PFSK-1 (cell line): ENCODE measurements at regions not wholly inside any gene's neighbourhood (a gene's known extent, or its start where the extent isn't known, plus 50 kb on each side); places are given as distances from the start of the nearest gene placed in this dataset.

Experiments used
- FOXP2 ChIP-seq: optimal IDR thresholded peaks from 2 replicates; pipeline ENCODE3; 2011; ENCODE audit warnings: borderline replicate concordance, control low read depth, inconsistent platforms; ENCODE audit not compliant: insufficient read depth; ENCODE audit errors: extremely low read length, extremely low read depth
- POLR2AphosphoS5 ChIP-seq: IDR thresholded peaks from 2 replicates; pipeline ENCODE4 v1.6.1; 2012; ENCODE audit warnings: low read depth, mild to moderate bottlenecking, control low read depth, low read length, moderate library complexity
- SIN3A ChIP-seq: IDR thresholded peaks from 2 replicates; pipeline ENCODE4 v1.6.1; 2012; ENCODE audit warnings: mild to moderate bottlenecking, low read length, moderate library complexity, borderline replicate concordance; ENCODE audit not compliant: insufficient read depth
- TAF1 ChIP-seq: IDR thresholded peaks from 2 replicates; pipeline ENCODE4 v1.6.1; 2012; ENCODE audit warnings: low read length, control low read depth, borderline replicate concordance; ENCODE audit not compliant: insufficient read depth
- TF ChIP-seq, protein P1 (sequence below), 2 experiments: IDR thresholded peaks; 2 replicates each; pipeline versions ENCODE4 v1.6.1 to v1.8.0; 2011 to 2012; ENCODE audit warnings: low read depth in 2 of 2, low read length in 2 of 2, control low read depth in 1 of 2, inconsistent platforms in 1 of 2, mild to moderate bottlenecking in 1 of 2, moderate library complexity in 1 of 2; ENCODE audit not compliant: insufficient read depth in 1 of 2

DNA sequence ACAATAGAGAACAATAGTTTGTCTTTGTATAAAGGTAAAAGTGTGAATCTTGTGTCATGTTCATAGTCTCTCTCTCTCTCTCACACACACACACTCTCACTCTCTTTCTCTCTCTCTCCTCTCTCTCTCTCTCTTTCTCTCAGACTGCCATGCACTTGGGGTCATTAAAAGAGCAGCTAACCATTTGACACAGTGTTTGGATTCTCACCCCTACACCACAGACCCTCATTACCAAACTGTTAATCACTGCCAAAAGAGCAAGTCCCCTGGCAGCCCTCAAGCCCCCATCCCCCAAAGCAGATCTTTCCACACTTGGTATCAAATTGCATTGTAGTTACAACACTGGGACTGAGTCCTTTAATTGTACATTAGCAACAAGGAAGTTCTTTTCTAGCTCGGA lies 305.8 kb upstream of the RSPO3 start:
- no peak for TF ChIP-seq POLR2AphosphoS5
- TF ChIP-seq FOXP2, result no peak
- TF ChIP-seq, protein P1, sequence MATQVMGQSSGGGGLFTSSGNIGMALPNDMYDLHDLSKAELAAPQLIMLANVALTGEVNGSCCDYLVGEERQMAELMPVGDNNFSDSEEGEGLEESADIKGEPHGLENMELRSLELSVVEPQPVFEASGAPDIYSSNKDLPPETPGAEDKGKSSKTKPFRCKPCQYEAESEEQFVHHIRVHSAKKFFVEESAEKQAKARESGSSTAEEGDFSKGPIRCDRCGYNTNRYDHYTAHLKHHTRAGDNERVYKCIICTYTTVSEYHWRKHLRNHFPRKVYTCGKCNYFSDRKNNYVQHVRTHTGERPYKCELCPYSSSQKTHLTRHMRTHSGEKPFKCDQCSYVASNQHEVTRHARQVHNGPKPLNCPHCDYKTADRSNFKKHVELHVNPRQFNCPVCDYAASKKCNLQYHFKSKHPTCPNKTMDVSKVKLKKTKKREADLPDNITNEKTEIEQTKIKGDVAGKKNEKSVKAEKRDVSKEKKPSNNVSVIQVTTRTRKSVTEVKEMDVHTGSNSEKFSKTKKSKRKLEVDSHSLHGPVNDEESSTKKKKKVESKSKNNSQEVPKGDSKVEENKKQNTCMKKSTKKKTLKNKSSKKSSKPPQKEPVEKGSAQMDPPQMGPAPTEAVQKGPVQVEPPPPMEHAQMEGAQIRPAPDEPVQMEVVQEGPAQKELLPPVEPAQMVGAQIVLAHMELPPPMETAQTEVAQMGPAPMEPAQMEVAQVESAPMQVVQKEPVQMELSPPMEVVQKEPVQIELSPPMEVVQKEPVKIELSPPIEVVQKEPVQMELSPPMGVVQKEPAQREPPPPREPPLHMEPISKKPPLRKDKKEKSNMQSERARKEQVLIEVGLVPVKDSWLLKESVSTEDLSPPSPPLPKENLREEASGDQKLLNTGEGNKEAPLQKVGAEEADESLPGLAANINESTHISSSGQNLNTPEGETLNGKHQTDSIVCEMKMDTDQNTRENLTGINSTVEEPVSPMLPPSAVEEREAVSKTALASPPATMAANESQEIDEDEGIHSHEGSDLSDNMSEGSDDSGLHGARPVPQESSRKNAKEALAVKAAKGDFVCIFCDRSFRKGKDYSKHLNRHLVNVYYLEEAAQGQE (IDR thresholded peaks at IDR 0.05; ENCODE audit: insufficient read depth in 1 of 2, low read depth in 2 of 2, low read length in 2 of 2), result no peak
- TF ChIP-seq SIN3A, result no peak
- no peak for TF ChIP-seq TAF1

DNA sequence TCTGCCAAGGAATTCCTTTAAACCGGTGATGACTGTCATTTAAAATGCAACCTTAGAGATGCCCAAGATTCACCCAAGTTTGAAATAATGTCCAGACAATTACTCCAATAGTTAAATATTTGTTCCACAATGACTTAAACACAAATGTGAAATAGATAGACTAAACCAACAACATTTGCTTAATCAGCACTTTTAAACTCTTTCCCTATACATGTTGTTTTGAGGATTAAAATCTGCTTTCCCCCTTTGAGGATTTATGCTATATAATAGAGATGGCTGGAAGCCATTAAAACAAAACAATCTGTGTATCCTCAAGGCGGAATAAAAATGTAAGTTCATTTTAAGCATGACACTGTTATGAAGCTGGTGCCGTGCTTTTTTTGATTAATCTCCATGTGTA lies 297.8 kb upstream of the RSPO3 start:
- TF ChIP-seq POLR2AphosphoS5, result no peak
- TF ChIP-seq TAF1, result no peak
- TF ChIP-seq, protein P1 (IDR thresholded peaks at IDR 0.05; ENCODE audit: insufficient read depth in 1 of 2, low read depth in 2 of 2, low read length in 2 of 2), result no peak
- no peak for TF ChIP-seq FOXP2
- TF ChIP-seq SIN3A, result no peak

DNA sequence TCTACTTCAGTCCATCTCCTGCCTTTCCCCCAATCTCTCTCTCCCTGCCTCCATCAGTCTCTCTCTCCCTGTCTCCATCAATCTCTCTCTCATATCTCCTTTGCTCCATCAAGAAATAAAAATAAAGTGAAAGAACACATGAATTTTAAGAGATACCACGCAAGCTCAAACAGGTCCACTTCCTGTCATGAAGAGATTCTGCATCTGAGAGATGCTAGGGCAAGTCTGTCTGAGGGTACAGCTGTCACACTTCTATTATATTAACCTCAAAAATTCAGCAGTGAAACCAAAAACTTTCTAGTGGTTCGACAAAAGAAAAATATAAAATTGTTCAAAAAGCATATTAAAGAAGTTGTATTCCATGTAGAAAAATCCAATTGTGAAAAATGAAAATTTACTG lies 296.8 kb upstream of the RSPO3 start:
- TF ChIP-seq POLR2AphosphoS5, result no peak
- no peak for TF ChIP-seq TAF1
- TF ChIP-seq, protein P1 (IDR thresholded peaks at IDR 0.05; ENCODE audit: insufficient read depth in 1 of 2, low read depth in 2 of 2, low read length in 2 of 2), result no peak
- TF ChIP-seq SIN3A, result no peak
- no peak for TF ChIP-seq FOXP2

DNA sequence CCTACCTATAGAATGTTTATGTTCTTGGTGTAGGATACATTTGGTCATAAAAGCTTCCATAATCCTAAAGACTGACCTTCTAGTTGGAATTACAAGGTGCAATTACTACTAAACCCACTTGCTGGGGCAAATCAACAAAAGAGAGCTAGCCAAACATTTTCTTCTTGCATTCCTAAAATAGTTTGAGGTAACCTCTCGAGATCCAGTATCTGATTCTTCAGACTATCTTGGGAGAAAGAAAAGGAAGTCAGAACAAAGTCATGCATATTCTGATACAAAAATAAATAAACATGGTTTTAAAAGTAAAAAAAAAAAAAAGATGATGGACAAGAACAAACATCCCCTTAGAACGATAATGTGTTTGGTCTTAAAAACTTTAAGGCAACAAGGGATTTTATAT lies 294.2 kb upstream of the RSPO3 start:
- TF ChIP-seq POLR2AphosphoS5 (no peak), TAF1 (no peak), FOXP2 (no peak)
- TF ChIP-seq, protein P1 (IDR thresholded peaks at IDR 0.05; ENCODE audit: insufficient read depth in 1 of 2, low read depth in 2 of 2, low read length in 2 of 2), result no peak

DNA sequence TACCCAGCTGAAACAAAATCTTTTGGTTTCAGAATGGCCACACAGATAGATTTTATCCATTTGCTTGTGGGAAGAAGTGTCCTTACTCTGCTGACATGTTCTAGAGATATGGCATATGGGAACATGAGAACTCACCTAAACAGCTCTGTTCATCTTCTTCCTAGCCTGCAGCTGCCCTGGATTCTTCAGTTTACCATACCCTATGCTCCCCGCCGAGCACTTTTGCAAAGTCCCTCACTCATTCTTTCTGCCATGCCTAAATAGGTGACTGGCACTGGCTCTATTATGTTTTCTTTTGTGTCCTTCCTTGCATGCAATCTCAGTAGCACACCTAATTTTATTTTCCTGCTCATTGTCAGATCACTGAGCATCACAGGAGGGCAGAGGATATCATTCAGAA lies 293.7 kb upstream of the RSPO3 start:
- TF ChIP-seq POLR2AphosphoS5 (no peak), SIN3A (no peak)
